GM21786 (cell line): ENCODE measurements at regions not wholly inside any gene's neighbourhood (a gene's known extent, or its start where the extent isn't known, plus 50 kb on each side); places are given as distances from the start of the nearest gene placed in this dataset.
"Not testable (repeated sequence)": the region's sequence is repeated elsewhere in the genome, so short reads cannot be mapped to it uniquely, and the experiment has no call there.

Source experiments
- ATAC-seq: cut with Tn5 transposase; IDR thresholded peaks from one replicate; pipeline ENCODE4 v1.9.1; 2021; ENCODE audit not compliant: unreplicated experiment

DNA sequence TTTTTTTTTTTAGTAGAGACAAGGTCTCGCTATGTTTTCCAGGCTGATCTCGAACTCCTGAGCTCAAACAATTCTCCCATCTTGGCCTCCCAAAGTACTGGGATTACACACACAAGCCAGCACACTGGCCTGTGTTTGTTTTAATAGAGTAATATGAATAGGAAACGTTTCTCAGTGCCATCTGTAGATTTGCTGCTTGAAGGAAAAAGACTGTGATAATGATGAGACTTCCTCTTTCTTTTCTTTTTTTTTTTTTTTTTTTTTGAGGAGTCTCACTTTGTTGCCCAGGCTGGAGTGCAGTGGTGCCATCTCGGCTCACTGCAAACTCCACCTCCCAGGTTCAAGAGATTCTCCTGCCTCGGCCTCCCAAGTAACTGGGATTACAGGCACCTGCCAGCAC lies 74.7 kb upstream of the ATL2 start:
- ATAC-seq = not testable (repeated sequence)

- ATAC-seq = no peak
Measured at GRCh38 chr2:38450509-38450908, 73.4 kb upstream of the ATL2 start.

- ATAC-seq = no peak
Measured at GRCh38 chr2:38448692-38449410, 71.8 kb upstream of the ATL2 start.

GRCh38 chr2:38446906-38447561 lies 70.0 kb upstream of the ATL2 start:
- ATAC-seq = no peak

- ATAC-seq = no peak
Measured at GRCh38 chr2:38446418-38446817, 69.3 kb upstream of the ATL2 start.

DNA sequence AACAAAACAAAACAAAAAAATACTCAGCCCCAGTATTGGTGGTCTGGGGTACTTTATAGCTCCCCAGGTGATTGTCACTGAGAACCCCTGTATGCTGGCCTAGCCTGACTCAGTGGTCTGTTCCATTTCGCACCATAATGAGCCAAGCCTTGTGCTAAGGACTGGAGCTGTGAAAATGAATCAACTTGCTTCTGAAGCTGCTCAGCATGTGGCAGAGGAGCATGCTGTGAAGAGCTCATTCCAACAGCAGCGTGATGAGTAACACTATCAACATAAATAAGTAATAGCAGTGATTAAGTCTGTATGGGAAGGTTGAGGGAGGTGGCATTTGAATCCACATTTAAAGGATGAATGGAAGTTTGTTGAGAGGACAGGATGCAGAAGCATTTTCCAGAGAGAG lies 67.2 kb upstream of the ATL2 start:
- ATAC-seq = no peak

DNA sequence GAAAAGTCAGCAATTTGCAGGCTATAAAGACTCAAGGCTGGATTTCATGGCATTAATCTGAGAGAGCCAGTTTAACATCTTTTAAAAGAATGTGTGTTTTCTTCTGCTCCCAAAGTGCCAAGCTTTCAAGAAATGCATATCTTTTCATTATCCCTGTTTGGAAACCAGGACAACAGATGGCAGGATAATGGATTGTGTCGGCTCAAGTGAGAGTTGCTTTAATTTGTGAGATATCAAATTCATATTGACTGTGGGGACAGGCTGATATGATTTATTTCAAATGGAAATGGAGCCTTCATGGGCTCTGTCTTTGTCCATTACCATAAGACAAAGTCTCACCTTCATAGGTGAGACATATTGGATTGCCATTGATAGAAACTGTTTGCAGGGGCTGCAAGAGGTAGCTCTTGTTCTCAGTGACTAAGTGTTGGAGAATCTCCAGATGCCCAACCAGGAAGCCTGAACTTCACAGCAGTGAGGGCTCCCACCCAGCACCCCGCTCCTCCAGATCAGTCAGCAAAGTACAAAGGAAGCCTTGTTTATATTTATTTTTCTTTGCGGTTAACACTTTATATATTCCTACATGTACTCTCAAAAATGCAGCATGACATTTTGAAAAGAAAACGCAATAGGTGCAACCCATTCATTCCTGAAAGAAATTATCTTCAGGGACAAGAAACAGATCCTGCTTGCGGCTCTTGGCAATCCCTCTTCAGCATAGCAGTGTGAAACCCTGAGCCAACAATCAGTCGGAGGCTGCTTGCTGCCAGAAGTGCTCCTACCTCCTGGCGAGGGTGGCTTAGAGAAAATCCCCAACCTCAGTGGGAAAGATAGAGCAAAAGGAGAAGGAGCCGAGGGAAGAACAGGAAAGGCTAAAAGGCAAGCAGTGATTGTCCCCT lies 65.8 kb upstream of the ATL2 start:
- ATAC-seq = no peak

DNA sequence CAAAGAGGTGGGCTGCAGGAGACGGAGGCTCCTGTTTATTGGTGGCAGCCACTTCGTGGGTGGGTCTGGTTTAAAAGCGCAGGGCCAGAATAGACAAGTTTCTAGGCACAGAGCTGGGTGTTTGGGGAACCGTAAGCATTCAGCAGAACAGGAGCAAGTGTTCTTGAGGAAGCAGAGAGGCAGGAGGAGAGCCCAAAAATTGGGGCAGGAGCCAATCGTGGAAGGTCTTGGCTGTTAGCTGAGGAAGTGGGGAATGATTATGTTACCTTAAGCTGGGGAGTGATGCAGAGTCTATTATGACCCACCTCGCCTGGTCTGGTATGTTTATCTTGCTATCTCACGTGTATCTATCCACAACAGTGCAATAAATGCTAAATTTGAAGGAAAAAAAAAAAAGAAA lies 64.3 kb upstream of the ATL2 start:
- ATAC-seq = no peak

DNA sequence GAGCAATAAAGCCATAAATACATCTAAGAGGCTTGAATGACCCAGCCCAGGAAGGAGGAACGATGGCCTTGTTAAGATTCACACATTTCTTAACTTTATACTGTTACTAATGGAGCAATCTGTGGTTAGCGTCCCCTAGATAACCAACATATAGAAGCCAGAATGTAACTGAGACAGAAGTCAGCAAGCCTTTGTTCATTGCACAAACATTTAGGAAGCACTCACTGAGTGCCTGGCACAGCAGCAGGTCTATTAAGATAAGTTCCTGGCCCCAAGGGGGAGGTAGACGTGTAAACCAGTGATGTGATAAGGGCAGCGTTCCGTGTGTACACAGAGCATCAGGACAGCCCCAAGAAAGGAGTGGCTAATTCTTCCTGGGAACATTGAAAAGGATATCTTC lies 63.6 kb upstream of the ATL2 start:
- no peak for ATAC-seq

GRCh38 chr2:38439863-38440262 lies 62.8 kb upstream of the ATL2 start:
- ATAC-seq = no peak

- peak; percentile 73 for ATAC-seq
Measured at GRCh38 chr2:38438883-38439612, 62.0 kb upstream of the ATL2 start.

- ATAC-seq = no peak
Measured at GRCh38 chr2:38438133-38438882, 61.2 kb upstream of the ATL2 start.

DNA sequence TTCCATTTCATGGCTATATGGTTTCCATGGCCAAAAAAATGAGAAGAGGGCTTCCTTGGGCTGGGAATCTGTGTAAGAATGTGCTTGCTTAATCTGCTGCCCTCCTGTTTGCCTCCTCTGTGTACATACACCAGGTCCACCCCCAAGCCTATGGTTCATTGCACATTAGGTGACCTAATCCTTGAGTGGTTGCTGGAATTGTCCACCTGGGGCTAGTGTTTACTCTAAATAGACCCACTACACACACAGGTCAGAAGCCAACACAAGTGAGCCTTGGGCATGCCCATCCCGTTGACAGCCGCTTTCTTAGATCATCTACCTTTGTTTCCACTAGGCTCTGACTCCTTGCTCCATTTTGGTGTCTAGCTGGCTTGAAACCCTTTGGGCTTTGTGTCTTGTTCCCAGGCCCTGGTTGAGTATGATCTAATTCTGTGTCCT lies 59.2 kb upstream of the ATL2 start:
- ATAC-seq = no peak

DNA sequence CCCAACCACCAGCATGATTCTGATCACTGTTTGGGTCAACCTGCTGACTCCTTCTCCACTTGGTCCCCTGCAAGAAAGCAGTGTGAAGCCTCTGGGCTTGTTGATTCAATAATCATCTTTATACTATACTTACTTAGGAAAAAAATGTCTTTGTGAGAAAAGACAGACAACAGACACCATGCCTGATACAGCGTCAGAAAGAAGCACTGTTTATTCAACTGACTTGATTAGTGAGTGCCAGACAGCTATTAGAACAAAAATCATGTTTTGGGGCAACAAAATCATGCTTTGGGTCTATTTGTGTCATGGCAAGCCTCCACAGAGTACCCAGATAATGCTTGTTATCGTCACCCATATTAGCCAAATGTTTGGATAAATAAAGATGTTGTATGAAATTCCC lies 58.7 kb upstream of the ATL2 start:
- no peak for ATAC-seq

DNA sequence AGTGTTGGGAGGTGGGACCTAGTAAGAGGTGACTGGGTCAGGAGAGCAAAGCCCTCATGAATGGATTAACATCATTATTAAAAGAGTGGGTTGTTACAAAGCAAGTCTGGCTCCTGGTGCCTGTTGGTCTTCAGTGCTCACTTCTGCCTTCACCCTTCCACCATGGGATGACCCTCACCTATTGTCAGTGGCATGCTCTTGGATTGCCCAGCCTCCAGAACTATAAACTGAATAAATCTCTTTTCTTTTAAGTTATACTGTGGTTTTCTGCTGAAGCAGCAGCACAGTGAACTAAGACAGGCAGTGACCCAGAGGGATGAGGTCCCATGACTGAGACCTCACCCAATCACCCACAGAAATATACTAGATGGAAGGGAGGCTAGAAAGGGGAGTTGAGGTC lies 57.5 kb upstream of the ATL2 start:
- no peak for ATAC-seq

- no peak for ATAC-seq
Measured at GRCh38 chr2:38433607-38433975, 56.5 kb upstream of the ATL2 start.

DNA sequence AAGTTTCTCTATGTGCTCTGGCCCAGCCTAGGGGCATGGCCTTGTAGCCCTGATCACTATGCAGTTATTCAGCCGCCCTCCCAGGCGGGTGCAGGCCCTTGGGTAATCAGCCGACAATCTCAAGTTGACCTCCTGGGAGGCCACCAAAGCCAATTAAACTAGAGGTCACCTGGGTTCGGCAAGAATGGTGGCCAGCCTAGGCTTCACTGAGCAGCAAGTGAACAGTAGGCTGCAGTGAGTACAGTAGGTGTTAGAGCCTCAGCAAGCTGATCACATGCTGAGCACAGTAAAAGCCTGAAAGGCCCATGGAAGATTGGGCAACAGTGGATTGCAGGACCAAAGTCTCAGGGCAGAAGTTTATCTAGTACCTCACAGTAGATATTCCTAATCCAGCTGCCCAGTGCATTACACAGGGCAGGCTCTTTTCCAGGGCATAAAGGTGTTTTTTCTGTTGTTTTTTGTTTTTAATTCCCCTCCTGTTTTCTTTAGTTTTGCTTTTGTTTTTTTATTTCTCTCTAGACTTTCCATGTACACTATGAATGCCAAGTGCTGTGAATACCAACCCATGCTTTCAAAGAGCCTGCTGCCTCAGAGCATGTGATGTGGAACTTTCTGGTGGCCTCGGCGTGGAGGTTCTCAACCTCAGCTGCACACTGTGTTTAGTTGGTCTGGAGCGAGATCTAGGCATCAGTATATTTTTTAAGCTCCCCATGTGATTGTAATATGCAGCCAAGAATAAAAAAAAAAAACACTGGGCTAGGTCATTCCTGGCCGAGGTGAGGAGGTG lies 55.9 kb upstream of the ATL2 start:
- ATAC-seq = no peak

- no peak for ATAC-seq
Measured at GRCh38 chr2:38430597-38431207, 53.6 kb upstream of the ATL2 start.

- no peak for ATAC-seq
Measured at GRCh38 chr2:38430196-38430595, 53.1 kb upstream of the ATL2 start.
